HG03159 (cell line): ENCODE measurements at regions not wholly inside any gene's neighbourhood (a gene's known extent, or its start where the extent isn't known, plus 50 kb on each side); places are given as distances from the start of the nearest gene placed in this dataset.
"Not testable (repeated sequence)": the region's sequence is repeated elsewhere in the genome, so short reads cannot be mapped to it uniquely, and the experiment has no call there.

Source experiments
- ATAC-seq: cut with Tn5 transposase; IDR thresholded peaks from one replicate; pipeline ENCODE4 v1.9.1; 2021; ENCODE audit warnings: mild to moderate bottlenecking, moderate library complexity; ENCODE audit not compliant: unreplicated experiment

DNA sequence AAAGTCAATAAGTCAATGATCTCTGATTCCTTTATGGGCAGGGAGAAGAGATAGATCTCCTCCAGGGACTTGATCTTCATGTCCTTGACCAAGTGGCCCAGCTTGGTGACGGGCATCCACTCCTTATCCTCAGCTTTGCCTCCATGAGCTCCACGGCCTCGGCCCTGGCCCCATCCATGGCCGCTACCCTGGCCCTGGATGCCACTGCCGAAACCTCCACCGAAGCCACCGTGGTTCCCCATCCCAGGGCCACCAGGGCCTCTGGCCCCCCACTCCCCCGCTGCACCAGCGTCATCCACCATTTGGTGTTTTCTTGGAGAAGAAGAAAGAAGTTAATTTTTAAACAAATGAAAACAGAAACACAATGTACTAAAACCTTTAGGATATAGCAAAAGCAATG, 518.1 kb downstream of the GRXCR1 start:
- ATAC-seq: no peak

DNA sequence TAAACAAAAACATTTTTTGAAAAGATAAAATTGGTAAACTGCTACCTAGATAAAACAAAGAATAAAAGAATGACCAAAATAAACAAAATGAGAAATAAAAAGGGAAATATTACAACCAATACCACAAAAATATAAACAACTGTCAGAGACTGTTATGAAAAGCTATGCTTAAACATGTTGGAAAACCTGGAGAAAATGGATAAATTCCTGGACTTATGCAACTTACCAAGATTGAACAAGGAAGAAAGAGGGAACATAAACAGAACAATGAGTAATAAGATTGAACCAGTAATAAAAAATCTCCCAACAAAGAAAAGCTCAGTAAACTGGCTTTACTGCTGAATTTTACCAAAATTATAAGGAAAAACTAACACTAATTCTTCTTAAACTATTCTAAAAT, 518.7 kb downstream of the GRXCR1 start:
- no peak for ATAC-seq

DNA sequence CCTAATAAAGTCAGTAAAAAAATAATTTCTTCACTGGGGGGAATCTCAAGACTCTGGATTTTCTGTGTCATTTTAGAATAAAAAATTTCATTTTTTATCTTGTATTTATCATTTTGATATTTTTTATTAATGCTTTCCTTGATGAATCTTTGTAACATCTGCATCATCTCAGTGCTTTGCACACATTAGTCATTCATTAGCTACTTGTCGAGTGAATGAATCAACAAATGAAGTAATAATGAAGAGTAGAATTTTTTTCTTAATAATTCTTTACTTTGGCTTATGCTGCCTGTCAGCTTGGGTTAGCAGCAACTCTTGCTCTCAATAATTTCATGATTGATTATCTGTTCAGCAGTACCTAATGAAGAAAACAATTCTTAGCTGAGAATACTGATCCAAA, 530.8 kb downstream of the GRXCR1 start:
- no peak for ATAC-seq

DNA sequence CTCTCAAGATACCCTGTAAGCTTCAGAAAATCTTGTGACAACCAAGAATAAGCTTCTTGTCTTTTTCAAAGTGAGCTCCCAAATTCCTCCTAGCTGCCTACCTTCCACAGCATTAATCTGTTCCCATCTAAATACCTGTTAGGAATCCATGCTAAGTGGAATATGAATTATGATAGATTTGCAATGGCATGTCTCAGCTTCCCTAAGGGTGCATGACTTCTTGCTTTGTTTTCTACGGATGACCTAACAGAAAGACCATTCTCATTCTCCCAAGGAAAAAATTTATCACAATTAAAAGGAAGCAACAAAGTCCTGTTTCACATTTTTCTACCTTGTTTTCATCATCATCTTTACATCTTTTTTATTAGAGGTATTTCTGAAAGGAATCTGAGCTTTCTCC, 532.7 kb downstream of the GRXCR1 start:
- ATAC-seq: no peak

DNA sequence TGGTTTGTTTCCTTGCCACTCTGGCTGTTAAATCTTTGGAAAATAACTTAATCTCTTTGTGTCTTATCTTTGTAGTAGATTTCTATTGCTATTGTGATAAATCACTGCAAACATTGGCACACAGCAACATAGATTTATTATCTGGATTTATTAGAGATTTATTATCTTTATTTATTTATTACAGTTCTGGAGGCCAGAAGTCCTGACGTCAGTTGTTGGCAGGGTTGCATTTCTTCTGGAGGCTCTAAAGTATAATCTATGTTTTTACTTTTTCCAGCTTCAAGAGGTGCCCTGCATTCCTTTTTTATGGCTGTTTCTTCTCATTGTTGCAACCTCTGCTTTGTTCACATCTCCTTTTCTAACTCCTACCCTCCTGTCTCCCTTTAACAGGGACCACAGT, 542.8 kb downstream of the GRXCR1 start:
- ATAC-seq: no peak

DNA sequence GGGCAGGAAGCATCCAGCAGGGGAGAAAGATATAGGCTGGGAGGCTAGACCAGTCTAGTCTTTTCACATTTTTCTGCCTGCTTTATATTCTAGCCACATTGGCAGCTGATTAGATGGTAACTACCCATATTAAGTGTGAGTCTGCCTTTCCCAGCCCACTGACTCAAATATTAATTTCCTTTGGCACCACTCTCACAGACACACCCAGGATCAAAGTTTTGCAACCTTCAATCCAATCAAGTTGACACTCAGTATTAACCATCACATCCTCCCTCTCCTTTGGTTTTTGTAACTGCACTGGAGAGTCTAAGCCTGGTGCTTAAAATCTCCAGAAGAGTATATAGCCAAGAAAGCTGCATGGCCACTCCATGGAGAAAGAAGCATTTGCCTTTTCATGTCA, 560.4 kb downstream of the GRXCR1 start:
- ATAC-seq: no peak

DNA sequence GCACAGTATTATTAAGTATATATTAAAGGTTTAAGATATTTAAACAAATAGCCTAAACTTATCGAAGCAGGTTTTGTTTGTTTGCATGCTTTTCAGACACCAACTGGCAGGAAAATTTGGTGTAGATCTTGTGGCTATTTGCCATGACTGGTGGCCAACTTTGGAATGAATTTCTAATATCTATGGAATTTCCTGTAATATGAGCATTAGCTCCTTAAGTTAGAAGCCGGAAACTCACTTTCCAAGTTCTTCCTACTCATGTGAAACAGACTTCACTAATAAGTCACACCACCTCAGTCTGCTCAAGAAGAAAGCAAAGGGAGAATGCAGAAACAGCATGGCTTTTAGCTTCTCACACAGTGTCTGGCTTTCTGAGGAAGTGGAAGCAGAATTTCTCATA, 563.9 kb downstream of the GRXCR1 start:
- no peak for ATAC-seq

DNA sequence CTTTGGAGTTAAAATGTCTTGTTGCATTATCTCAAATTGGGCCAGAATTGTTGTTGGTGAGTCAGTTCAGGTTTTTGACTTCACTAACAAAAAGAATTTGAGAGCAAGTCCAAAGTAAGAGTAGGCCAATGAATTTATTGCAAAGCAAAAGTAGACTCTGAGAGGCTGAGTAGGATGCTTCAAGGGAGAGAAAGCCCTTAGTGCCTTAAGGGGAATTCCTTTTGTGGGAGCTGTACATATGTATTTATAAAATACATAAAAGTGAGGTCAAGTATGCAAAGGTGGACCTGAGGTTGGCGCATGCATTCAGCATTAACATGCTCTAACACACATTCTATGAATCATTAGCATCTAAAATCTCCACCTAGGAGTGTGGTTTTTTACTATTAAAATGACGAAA, 565.4 kb downstream of the GRXCR1 start:
- ATAC-seq: no peak

DNA sequence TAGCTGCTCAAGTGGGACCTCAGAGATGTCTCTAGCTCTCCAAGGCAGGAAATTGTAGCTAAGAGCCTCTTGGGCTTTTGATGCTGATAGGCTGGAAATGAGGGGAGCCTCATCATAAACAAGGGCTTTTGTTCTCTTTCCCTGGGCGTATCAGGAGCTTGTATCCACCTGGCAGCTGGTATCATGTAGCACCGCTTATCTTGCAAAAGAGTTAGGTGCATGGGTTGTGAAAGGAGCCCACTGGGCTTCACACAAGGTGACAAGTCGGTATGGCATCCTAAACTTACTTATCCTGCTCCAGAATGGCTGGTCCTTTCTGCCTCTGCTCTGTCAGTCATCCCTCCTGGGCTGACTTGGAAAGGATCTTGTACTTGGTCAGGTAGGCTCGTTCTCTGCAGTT, 565.8 kb downstream of the GRXCR1 start:
- no peak for ATAC-seq

DNA sequence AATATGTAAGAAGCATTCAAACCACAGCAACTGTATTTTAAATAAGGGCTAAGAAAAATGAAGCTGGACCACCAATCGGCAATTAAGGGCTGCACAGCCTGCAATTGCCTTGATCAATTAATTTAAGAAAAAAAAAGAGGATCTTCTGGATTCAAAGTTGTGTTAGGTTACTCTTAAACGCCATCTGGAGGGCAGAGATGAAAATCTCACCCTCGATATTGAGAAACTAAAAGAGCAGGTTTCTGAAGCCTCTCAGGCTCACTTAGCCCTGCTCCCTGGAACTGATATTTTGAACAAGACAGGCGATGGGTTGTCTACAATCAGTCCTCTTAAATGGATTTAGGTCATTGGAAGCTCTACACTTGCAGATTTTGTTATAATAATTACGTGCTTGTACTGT, 579.4 kb downstream of the GRXCR1 start:
- no peak for ATAC-seq

DNA sequence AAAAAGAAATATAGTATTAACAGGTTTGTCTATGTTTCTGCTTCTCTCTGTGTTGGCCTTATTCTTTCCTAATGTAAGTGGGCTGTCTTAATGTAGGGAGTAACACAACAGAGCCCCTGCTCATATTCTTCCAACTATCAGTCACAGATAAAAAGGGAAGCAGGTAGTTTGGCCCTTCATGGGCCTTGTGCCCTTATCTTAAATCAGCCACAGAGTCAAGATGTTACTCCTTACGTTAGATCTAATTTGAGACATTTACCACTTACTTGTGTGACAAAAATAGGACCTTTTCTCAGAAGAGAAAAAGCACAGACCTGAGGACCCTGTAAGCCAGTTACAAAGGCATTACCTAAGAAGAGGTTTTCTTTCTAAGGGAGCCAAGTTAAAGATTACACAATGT, 589.0 kb downstream of the GRXCR1 start:
- no peak for ATAC-seq

DNA sequence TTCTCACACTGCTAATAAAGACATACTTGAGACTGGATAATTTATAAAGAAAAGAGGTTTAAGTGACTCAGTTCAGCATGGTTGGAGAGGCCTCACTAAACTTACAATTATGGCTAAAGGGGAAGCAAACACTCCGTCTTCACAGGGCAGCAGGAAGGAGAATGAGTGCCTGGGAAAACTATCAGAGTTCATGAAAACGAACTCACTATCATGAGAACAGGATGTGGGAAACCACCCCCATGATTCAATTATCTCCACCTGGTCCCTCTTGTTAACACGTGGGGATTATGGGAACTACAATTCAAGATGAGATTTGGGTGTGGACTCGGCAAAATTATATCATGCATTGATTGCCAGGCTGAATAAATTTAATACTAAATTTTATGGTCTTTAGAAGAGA, 592.7 kb downstream of the GRXCR1 start:
- no peak for ATAC-seq

DNA sequence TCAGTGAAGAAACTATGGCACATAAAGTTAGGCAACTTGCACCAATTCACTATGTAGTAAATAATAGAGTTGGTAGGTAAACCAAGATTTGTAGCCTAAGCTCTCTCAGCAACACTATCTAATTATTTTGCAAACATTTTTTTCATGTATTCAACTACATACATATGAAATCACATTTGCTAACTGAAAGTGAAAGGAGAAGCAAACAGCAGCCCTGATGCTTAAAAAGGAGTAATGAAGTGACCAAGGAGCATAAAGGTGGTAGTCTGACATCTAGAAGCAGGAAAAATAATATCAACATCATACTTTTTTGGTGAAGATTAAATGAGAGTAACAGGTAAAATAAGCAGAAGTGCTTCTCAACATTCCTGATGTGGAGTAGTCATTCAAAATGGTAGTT, 603.7 kb downstream of the GRXCR1 start:
- ATAC-seq: peak; percentile 76

DNA sequence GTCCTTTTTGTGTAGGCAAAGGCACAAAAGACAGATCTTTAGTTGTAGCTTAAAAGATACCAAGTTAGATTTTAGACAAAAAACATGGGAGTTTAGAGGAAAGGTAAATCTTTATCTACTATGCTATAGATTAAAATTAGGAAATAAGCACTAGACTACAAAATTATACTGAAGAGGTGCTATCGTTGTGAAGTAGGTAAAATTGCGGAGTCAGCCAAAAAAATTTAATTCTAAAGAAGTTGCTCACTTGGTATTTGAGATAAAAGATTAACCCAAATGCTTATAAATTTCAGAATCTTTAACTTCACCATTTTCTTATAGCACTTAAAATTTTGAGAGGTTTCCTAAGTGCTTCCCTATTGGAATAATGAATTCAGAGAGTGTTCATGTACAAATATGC, 604.1 kb downstream of the GRXCR1 start:
- no peak for ATAC-seq

DNA sequence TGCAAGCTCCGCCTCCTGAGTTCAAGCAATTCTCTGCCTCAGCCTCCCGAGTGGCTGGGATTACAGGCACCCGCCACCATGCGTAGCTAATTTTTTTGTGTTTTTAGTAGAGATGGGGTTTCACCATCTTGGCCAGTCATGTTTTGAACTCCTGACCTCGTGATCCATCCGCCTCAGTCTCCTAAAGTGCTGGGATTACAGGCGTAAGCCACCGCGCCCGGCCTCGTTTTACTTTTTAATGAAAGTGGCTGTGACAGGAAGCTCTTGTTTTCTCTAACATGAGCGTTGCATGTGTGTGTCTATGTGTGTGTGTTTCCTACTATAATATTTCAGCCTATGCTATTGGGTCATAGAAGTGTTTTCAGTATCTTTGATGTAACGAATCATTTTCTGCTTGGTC, 613.3 kb downstream of the GRXCR1 start:
- ATAC-seq: not testable (repeated sequence)

DNA sequence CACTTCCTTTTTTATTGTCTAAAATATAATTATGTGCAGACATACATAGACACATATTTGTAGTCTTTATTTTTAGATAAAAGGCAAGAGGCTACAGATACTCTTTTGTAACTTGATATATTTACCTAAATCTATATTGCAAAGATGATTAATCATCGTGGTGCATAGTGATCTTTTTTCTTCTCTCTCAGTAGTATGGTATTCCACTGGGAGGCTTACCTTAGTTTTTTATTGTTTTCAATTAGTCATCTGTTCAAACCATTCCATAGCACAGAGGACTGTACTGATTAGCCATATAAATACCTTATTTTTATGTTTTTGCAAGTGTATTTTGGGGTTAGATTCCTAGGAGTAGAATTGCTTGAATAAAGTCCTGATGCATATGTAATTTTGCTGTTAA, 619.7 kb downstream of the GRXCR1 start:
- no peak for ATAC-seq

DNA sequence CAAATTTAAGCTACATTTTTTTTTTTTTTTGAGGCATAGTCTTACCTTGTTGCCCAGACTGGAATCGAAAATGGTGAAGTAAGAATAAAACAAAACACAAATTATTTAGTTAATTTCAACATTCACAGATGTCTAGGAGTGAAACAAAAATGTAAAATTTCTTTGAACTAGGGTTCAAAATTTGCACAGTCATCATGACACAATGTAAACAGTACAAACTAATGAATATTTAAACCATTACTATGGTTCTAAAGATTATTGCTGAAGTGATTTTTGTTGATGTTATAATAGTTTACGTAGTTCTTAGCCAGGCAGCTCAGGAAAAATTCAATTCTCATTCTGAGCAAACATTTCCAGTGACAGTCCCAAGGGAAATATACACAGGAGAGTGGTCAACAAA, 633.1 kb downstream of the GRXCR1 start:
- ATAC-seq: no peak

DNA sequence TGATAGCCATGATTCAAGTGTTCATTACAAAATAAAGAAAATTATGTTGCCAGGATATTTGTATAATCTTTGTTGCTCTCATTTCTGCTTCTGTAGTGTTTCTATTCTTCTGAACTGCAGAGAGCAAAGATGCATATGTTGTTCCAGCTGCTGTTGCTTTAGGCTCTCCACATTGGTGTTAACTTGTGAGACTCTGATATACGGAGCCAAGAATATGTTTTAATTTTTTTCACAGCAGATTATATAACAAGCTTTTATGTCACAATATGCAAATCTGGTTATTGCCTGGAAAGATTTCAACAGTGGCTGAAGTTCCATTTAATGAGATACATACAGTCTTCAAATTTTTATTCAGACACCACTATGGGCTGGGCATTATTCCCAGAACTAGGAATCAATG, 655.0 kb downstream of the GRXCR1 start:
- ATAC-seq: no peak

DNA sequence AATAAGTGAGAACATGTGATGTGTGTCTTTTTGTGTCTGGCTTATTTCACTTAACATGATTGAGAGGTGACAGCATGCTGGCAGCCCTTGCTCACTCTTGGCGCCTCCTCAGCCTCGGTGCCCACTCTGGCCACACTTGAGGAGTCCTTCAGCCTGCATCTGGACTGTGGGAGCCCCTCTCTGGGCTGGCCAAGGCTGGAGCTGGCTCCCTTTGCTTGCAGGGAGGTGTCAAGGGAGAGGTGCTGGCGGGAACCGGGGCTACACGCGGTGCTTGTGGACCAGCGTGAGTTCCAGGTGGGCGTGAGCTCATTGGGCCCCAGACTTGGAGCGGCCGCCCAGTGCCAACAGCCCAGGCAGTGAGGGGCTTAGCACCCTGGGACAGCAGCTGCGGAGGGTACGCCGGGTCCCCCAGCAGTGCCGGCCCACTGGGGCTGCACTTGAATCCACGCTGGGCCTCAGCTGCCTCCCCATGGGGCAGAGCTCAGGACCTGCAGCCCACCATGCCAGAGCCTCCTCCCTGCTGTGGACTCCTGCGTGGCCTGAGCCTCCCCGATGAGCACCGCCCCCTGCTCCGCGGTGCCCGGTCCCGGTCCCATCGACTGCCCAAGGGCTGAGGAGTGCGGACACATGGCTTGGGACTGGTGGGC, 658.6 kb downstream of the GRXCR1 start:
- ATAC-seq: no peak

DNA sequence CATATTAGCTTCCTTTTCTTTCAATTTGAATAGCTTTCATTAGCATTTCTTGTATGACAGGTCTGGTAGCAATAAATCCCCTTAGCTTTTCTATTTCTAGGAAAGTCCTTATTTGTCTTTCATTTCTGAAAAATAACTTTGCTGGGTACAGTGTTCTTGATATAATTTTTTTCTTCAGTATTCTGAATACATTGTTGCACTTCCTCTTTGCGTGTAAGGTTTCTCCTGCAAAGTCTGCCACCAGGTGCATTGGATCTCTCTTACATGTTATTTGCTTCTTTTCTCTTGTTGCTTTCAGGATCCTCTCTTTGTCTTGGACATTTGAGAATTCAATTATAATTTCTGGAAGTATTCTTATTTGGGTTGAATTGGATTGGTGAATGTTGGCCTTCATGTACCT, 663.7 kb downstream of the GRXCR1 start:
- ATAC-seq: no peak

DNA sequence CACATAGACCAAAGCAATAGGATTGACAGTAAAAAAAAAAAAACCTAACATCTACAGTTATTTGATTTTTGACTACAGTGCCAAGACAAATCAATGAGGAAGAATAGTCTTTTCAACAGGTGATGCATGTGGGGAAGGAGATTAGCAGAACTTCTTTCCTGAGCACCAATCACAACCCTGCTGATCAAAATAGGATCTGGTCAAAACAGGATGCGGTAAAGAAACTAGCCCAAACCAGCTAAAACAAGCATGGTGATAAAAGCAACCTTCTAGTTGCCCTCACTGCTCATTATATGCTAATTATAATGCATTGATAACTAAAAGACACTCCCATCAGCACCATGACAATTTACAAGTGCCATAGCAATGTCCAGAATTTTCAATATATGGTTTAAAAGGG, 667.5 kb downstream of the GRXCR1 start:
- no peak for ATAC-seq

DNA sequence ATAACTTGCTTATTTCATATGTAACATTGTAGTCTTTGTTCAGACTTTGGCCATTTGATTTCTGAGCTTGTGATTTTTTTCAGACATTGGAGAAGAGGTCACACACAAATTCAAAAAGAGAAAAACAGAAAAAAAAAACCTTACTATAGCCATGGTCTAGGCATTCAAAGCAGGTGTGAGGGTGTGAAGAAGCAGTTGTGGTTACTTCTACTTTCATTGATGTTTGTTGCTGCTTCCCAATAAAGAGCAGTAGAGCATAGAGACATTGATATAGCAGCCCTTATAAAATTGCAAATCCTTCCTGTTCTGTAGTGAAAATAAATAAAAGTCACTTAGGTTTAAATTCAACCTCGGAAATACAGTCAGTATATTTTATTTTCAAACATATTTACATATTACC, 671.6 kb downstream of the GRXCR1 start:
- no peak for ATAC-seq

DNA sequence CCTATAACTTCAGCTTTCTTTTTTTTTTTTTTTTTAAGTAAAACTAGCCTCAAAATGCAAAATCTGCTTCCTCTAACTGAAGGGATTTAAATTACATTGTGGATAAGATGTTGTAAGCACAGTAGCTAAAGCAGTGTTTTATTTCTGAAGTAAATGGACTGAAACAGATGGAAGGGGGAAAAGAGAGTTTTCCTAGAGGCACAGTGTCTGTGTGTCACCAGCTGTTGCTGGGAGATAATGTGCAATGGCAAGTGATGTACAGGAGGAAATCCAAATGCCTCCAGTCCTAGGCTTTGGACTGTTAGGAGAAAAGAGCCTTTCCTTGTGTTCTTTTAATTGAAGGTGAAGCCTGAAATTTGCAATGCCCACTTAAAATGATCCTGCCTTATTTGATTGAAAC, 672.1 kb downstream of the GRXCR1 start:
- no peak for ATAC-seq

DNA sequence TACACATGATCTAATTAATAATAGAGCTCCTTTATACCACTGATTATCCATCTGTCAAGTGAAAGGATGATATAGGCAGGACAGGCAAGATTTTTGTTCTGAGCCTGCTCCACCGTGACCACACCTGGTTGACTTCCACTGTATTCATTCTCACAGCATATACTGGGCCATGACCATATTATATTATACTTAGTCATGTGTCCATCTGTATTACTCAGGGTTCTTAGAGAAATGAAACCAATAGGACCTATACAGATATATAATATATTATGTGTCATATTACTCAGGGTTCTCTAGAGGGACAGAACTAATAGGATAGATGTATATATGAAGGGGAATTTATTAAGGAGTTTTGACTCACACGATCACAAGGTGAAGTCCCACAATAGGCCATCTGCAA, 675.1 kb downstream of the GRXCR1 start:
- no peak for ATAC-seq
